WTC11 (cell line): ENCODE measurements at regions not wholly inside any gene's neighbourhood (a gene's known extent, or its start where the extent isn't known, plus 50 kb on each side); places are given as distances from the start of the nearest gene placed in this dataset.

Experiments used
- ATAC-seq: fragments of 200-7000 bp; cut with Tn5 transposase; 2 replicates; pipeline ENCODE4 v1.10.0; 2021; ENCODE audit warnings: mild to moderate bottlenecking, moderate library complexity
- CTCF ChIA-PET: fragments of 300-600 bp; sonication (Branson Sonifier 250); formaldehyde crosslinking; loops from one replicate; lab custom pipeline; 2021; ENCODE audit warnings: antibody characterized with exemption; lab: Charles Lee
- POLR2A ChIA-PET: fragments of 350-600 bp; sonication (Branson Sonifier 250); formaldehyde crosslinking; loops from one replicate; lab custom pipeline; 2021; ENCODE audit warnings: antibody characterized with exemption; lab: Charles Lee
- DNase-seq: peaks from one replicate; pipeline ENCODE4 v3.0.0; 2021; ENCODE audit warnings: low spot score
- H3K27ac Mint-ChIP-seq: 2 replicates; pipeline ENCODE4 v1.8.0; 2021; ENCODE audit warnings: mixed read lengths
- H3K27me3 Mint-ChIP-seq: 2 replicates; pipeline ENCODE4 v1.8.0; 2021; ENCODE audit warnings: low read depth, mild to moderate bottlenecking, moderate library complexity, mixed read lengths
- H3K36me3 Mint-ChIP-seq: 2 replicates; pipeline ENCODE4 v1.8.0; 2021; ENCODE audit warnings: mixed read lengths
- H3K4me1 Mint-ChIP-seq: 2 replicates; pipeline ENCODE4 v1.8.0; 2022; ENCODE audit warnings: mixed read lengths
- H3K4me3 Mint-ChIP-seq: 2 replicates; pipeline ENCODE4 v1.8.0; 2021; ENCODE audit warnings: mild to moderate bottlenecking, moderate library complexity, mixed read lengths
- H3K9me3 Mint-ChIP-seq: 2 replicates; pipeline ENCODE4 v1.8.0; 2021; ENCODE audit warnings: mixed read lengths
- AFF4 ChIP-seq: sonication (generic); formaldehyde crosslinking; IDR thresholded peaks from 2 replicates; pipeline ENCODE4 v1.8.1; 2023; ENCODE audit warnings: mild to moderate bottlenecking, missing genetic modification reagents, borderline replicate concordance
- EMX1 ChIP-seq: fragments of 250-450 bp; sonication (Bioruptor Pico); IDR thresholded peaks from 2 replicates; pipeline ENCODE4 v1.8.0; 2021; ENCODE audit warnings: mild to moderate bottlenecking
- ERG ChIP-seq: fragments of 250-450 bp; sonication (Bioruptor Pico); IDR thresholded peaks from 2 replicates; pipeline ENCODE4 v1.8.0; 2021; ENCODE audit warnings: mild to moderate bottlenecking
- ESRRA ChIP-seq: sonication (generic); formaldehyde crosslinking; IDR thresholded peaks from 2 replicates; pipeline ENCODE4 v1.8.1; 2022; ENCODE audit warnings: mild to moderate bottlenecking, missing genetic modification reagents, borderline replicate concordance
- ETV6 ChIP-seq: sonication (generic); formaldehyde crosslinking; IDR thresholded peaks from 2 replicates; pipeline ENCODE4 v1.8.1; 2022; ENCODE audit warnings: mild to moderate bottlenecking, missing genetic modification reagents
- FOXP1 ChIP-seq: sonication (generic); formaldehyde crosslinking; IDR thresholded peaks from 2 replicates; pipeline ENCODE4 v1.8.0; 2022; ENCODE audit warnings: missing genetic modification reagents, mild to moderate bottlenecking, moderate library complexity, borderline replicate concordance
- GABPB1 ChIP-seq: sonication (generic); formaldehyde crosslinking; IDR thresholded peaks from 2 replicates; pipeline ENCODE4 v1.8.1; 2023; ENCODE audit warnings: mild to moderate bottlenecking, missing genetic modification reagents
- GTF2I ChIP-seq: fragments of 250-450 bp; sonication (Bioruptor Pico); conservative IDR thresholded peaks from 2 replicates; pipeline ENCODE4 v1.4.0; 2021; ENCODE audit warnings: mild to moderate bottlenecking
- HMGXB4 ChIP-seq: sonication (generic); formaldehyde crosslinking; IDR thresholded peaks from 2 replicates; pipeline ENCODE4 v1.8.1; 2023; ENCODE audit warnings: mild to moderate bottlenecking, moderate library complexity, missing genetic modification reagents
- MXD4 ChIP-seq: fragments of 250-450 bp; sonication (Bioruptor Pico); IDR thresholded peaks from 2 replicates; pipeline ENCODE4 v1.8.0; 2021; ENCODE audit warnings: mild to moderate bottlenecking, moderate library complexity, borderline replicate concordance
- MYBL2 ChIP-seq: sonication (generic); formaldehyde crosslinking; IDR thresholded peaks from 2 replicates; pipeline ENCODE4 v1.8.1; 2023; ENCODE audit warnings: mild to moderate bottlenecking, moderate library complexity, missing genetic modification reagents
- NR2C2 ChIP-seq: sonication (generic); formaldehyde crosslinking; IDR thresholded peaks from 2 replicates; pipeline ENCODE4 v1.8.0; 2022; ENCODE audit warnings: mild to moderate bottlenecking, missing genetic modification reagents
- PRDM15 ChIP-seq: sonication (generic); formaldehyde crosslinking; IDR thresholded peaks from 2 replicates; pipeline ENCODE4 v1.8.0; 2022; ENCODE audit warnings: missing genetic modification reagents
- RORB ChIP-seq: fragments of 250-450 bp; sonication (Bioruptor Pico); IDR thresholded peaks from 2 replicates; pipeline ENCODE4 v1.9.0; 2021; ENCODE audit warnings: mild to moderate bottlenecking
- SMAD4 ChIP-seq: sonication (generic); formaldehyde crosslinking; IDR thresholded peaks from 2 replicates; pipeline ENCODE4 v1.8.0; 2022; ENCODE audit warnings: mild to moderate bottlenecking, missing genetic modification reagents
- TEAD4 ChIP-seq: sonication (generic); formaldehyde crosslinking; IDR thresholded peaks from 2 replicates; pipeline ENCODE4 v1.8.0; 2022; ENCODE audit warnings: mild to moderate bottlenecking, missing genetic modification reagents
- TP53 ChIP-seq: sonication (generic); formaldehyde crosslinking; IDR thresholded peaks from 2 replicates; pipeline ENCODE4 v1.8.1; 2023; ENCODE audit warnings: mild to moderate bottlenecking, missing genetic modification reagents
- ZNF263 ChIP-seq: sonication (generic); formaldehyde crosslinking; IDR thresholded peaks from 2 replicates; pipeline ENCODE4 v1.8.1; 2022; ENCODE audit warnings: low read depth, mild to moderate bottlenecking, moderate library complexity, missing genetic modification reagents
- ZNF512 ChIP-seq: sonication (generic); formaldehyde crosslinking; IDR thresholded peaks from 2 replicates; pipeline ENCODE4 v1.8.1; 2022; ENCODE audit warnings: missing genetic modification reagents, borderline replicate concordance

- ATAC-seq (no peak), DNase-seq (no peak)
- no peak overlapping the region for H3K4me3 Mint-ChIP-seq
- H3K27me3 Mint-ChIP-seq = no peaks in the 10 kb centered on the region
- no peaks in the 10 kb centered on the region for H3K9me3 Mint-ChIP-seq
- H3K36me3 Mint-ChIP-seq = no peaks in the 10 kb centered on the region
- CTCF ChIA-PET = no interaction called here
- peaks cover 24% of the 10 kb centered on the region for H3K4me1 Mint-ChIP-seq
- TF ChIP-seq MXD4 (CRISPR knock-in tag) = no peak
- TF ChIP-seq TP53 (CRISPR knock-in tag) = no peak
- no peak for TF ChIP-seq ESRRA (CRISPR knock-in tag)
- TF ChIP-seq AFF4 (CRISPR knock-in tag) = no peak
- no peak for TF ChIP-seq ZNF263
- no peak for TF ChIP-seq FOXP1 (CRISPR knock-in tag)
- TF ChIP-seq GTF2I = no peak
- TF ChIP-seq TEAD4 (CRISPR knock-in tag) = no peak
- no peak for TF ChIP-seq EMX1 (CRISPR knock-in tag)
- no peak for TF ChIP-seq ERG
- TF ChIP-seq ETV6 (CRISPR knock-in tag) = no peak
- no peak for TF ChIP-seq PRDM15 (CRISPR knock-in tag)
- TF ChIP-seq HMGXB4 (CRISPR knock-in tag) = no peak
- no peak for TF ChIP-seq ZNF512
- TF ChIP-seq NR2C2 (CRISPR knock-in tag) = no peak
- TF ChIP-seq GABPB1 (CRISPR knock-in tag) = no peak
- no peak for TF ChIP-seq SMAD4 (CRISPR knock-in tag)
- TF ChIP-seq MYBL2 (CRISPR knock-in tag) = no peak
- no peak for TF ChIP-seq RORB (CRISPR knock-in tag)
- no peak overlapping the region for H3K27ac Mint-ChIP-seq
- POLR2A ChIA-PET = no interaction called here
Observed at GRCh38 chr12:131441638-131442336, 269.1 kb upstream of the SFSWAP start.
